ENCODE measurements at regions not wholly inside any gene's neighbourhood (a gene's known extent, or its start where the extent isn't known, plus 50 kb on each side); places are given as distances from the start of the nearest gene placed in this dataset.

GRCh38 chr18:45521777-45522176 lies 93.5 kb upstream of the SLC14A2 start:
- TF ChIP-seq CTCF (IDR thresholded peaks at IDR 0.05) (no peak), POLR2A (IDR thresholded peaks at IDR 0.05) (no peak)

Data from right lobe of liver (tissue), 4 donors.